ENCODE measurements at regions not wholly inside any gene's neighbourhood (a gene's known extent, or its start where the extent isn't known, plus 50 kb on each side); places are given as distances from the start of the nearest gene placed in this dataset.
"Not testable (repeated sequence)": the region's sequence is repeated elsewhere in the genome, so short reads cannot be mapped to it uniquely, and the experiment has no call there.

DNA sequence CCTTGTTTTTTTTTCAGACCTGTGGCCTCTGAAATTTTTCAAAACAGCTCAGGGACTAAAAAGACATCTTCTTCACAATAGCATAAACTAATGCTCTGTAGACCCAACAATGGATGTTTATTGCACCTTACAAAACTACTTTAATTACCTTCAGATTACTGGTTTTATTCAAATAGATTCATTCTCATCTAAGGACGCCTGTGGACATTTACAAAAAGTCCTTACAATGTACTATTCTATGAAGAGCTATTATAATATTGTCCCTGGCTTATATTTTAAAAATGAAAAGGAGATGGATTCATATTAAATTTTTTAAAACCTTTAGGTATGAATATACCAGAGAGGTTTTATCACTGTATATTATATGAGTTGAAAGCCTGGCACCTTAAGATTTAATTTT, 238.4 kb upstream of the NR5A2 start:
- no peak for DNase-seq (ENCODE audit: low read depth)

GRCh38 chr1:199791495-199791894, 236.0 kb upstream of the NR5A2 start:
- DNase-seq (ENCODE audit: low read depth) = no peak

DNA sequence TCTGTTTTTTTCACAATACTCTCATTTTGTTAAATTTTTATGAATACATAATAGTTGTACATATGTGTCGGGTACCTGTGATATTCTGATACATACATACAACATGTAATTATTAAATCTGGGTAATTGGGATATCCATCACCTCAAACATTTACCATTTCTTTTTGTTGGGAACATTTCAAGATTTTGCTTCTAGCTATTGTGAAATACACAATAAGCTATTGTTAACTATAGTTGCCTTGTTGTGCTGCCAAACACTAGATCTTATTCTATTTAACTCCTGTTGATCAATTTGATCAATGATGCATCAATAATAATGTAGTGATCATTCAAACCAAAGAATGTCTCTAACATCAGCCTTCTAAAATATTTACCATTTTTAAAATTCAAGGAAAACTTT, 234.6 kb upstream of the NR5A2 start:
- no peak for DNase-seq (ENCODE audit: low read depth)

DNA sequence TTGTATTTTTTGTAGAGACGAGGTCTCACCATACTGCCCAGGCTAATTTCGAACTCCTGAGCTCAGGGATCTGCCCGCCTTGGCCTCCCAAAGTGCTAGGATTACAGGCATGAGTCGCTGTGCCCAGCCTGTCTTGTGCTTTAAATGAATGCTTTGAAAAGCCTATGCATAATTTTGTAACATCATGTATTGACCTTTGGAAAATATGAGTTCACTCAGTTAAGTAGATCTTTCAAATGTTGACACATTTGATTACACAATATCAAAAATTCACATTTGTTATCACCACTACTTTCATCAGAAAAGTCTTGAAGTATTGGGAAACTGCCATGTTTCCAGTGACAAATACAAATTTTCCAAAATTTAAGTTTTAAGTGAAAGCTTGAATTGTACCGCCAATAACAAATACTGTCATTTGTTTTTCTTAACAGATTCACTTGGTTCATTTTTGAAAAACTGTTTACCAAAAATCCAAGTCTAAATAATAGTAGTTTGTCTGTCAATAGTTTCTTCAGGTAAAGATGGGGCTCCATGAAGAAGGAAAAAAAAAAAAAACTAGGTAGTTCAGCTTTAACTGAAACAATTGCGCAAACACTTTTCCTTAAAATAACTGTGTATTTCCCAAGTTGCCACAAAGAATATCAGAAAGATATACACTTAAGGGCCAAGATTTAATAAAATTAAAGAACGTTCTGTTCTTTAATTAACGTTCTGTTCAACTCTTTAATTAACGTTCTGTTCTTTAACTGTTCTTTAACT, 233.2 kb upstream of the NR5A2 start:
- DNase-seq (ENCODE audit: low read depth) = no peak

- DNase-seq (ENCODE audit: low read depth) = no peak
These were observed 228.4 kb upstream of the NR5A2 start for GRCh38 chr1:199799116-199799515.

- no peak for DNase-seq (ENCODE audit: low read depth)
These were observed 223.0 kb upstream of the NR5A2 start for GRCh38 chr1:199804526-199804925.

- peak; percentile 37 for DNase-seq (ENCODE audit: low read depth)
These were observed 219.2 kb upstream of the NR5A2 start for GRCh38 chr1:199808110-199808870.

DNA sequence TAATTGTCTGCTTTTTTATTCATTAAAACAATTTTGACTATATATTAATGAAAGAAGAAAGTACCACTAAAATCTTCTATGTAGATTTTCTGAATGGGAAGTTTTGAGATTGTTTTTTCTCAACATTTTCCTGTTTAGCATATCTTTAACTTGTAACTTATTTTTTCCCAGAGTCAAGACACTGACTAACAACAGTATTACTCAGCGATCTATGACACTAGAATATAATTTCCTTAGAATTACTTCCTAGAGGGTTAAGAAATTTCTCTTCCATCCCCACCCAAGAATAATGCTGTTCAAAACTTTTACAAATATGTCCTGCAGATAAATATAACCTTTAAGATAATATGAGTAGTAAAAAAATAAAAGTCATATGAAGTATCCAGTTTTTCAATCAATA, 218.2 kb upstream of the NR5A2 start:
- no peak for DNase-seq (ENCODE audit: low read depth)

DNA sequence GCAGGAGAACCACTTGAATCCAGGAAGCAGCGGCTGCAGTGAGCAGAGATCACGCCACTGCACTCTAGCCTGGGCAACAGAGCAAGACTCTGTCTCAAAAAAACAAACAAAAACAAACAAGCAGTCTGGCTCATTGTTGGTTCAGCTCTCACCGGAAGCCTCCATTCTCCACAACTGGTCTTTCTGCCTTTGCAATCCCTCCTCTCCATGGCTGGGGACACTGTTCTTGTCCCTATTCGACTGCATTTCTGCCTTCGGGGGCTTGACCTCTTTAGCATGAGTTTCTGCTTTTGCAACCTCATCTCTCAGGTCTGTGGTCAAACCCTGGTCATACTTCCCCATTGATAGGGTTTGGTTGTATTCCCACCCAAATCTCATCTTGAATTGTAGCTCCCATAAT, 216.3 kb upstream of the NR5A2 start:
- no peak for DNase-seq (ENCODE audit: low read depth)

GRCh38 chr1:199813198-199813597, 214.3 kb upstream of the NR5A2 start:
- DNase-seq (ENCODE audit: low read depth) = no peak

GRCh38 chr1:199815947-199816346, 211.6 kb upstream of the NR5A2 start:
- no peak for DNase-seq (ENCODE audit: low read depth)

DNA sequence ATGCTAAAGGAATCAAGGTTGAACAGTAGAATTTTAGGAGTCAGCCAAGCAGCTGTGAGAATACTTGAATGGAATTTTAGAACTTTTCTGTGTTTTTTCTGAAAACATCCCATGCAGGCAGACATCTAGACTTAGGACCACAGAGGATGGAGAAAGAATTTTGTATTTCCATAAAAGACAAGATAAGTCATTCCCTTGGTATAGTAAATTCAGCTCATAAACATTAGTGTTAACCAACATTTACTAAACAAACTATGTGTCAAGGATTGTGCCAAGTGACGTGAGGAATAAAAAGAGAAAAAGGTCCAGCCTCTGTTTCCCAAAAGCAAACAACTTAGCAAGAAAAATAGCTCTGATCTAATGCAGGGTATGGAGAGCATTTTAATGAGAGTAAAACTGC, 210.2 kb upstream of the NR5A2 start:
- no peak for DNase-seq (ENCODE audit: low read depth)

- peak; percentile 28 for DNase-seq (ENCODE audit: low read depth)
These were observed 206.3 kb upstream of the NR5A2 start for GRCh38 chr1:199821029-199821779.

- DNase-seq (ENCODE audit: low read depth) = no peak
These were observed 195.1 kb upstream of the NR5A2 start for GRCh38 chr1:199832451-199832850.

GRCh38 chr1:199834711-199835110, 192.8 kb upstream of the NR5A2 start:
- no peak for DNase-seq (ENCODE audit: low read depth)

DNA sequence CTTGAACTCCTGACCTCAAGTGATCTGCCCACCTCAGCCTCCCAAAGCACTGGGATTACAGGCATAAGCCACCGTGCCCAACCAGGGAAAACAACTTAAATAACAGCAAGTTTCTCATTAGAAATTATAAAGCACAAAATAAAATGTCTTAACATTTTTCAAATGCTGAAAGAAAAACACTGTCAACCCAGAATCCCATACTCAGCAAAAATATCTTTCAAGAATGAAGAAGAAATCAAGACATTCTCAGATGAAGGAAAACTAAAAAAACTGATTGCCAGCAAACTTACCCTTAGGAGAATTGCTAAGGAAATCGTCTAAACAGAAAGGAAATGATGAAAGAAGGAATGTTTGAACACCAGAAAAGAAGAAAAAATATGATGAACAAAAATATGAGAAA, 191.1 kb upstream of the NR5A2 start:
- no peak for DNase-seq (ENCODE audit: low read depth)

- DNase-seq (ENCODE audit: low read depth) = no peak
These were observed 190.2 kb upstream of the NR5A2 start for GRCh38 chr1:199837321-199837720.

DNA sequence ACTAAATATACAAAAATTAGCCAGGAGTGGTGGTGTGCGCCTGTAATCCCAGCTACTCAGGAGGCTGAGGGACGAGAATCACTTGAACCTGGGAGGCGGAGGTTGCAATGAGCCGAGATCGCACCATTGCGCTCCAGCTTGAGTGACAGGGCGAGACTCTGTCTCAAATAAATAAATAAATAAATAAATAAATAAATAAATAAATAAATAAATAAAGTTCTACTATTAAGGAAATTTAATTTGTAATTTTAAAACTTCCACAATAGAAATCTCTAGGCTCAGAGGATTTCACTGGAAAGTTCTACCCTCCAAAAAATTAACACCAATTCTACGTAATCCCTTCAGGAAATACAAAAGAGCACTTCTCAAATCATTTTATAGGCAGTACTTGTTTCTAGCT, 187.9 kb upstream of the NR5A2 start:
- DNase-seq (ENCODE audit: low read depth) = not testable (repeated sequence)

DNA sequence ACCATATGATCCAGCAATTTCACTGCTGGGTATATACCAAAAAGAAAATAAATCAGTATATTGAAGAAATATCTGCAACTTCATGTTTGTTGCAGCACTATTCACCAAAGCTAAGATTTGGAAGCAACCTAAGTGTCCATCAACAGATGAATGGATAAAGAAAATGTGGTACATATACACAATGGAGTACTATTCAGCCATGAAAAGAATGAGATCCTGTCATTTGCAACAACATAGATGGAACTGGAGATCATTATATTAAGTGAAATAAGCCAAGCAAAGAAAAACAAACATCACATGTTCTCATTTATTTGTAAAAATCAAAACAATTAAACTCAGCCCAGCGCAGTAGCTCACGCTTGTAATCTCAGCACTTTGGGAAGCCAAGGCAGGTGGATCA, 184.4 kb upstream of the NR5A2 start:
- DNase-seq (ENCODE audit: low read depth) = not testable (repeated sequence)

DNA sequence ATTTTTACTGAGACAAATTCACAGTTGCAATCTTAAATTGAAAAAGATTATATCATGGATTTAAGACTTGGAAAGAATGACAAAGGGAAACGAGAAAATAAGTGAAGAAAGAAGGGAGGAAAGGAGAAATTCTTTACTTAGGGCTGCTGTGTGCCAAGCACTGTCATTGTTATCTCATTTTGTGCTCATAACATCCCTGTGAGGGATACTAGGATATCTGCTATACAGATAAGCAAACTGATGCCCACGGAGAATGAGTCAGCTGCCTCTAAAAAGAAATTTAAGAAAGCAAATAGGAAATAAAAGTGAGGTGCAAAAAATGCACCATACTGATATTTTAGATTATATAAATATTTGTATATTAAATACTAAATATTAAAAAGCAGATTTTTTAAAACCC, 183.6 kb upstream of the NR5A2 start:
- no peak for DNase-seq (ENCODE audit: low read depth)

DNA sequence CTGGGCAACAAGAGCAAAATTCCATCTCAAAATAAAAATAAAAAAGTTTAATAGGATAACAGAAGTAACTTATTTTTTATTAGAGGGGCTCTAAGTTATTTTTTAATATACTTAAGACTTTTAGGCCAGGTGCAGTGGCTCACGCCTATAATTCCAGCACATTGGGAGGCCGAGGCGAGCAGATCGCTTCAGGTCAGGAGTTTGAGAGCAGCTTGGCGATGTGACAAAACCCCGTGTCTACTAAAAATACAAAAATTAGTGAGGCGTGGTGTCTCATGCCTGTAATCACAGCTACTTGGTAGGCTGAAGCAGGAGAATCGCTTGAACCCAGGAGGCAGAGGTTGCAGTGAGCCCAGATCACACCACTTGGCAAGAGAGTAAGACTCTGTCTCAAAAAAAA, 180.5 kb upstream of the NR5A2 start:
- no peak for DNase-seq (ENCODE audit: low read depth)

DNA sequence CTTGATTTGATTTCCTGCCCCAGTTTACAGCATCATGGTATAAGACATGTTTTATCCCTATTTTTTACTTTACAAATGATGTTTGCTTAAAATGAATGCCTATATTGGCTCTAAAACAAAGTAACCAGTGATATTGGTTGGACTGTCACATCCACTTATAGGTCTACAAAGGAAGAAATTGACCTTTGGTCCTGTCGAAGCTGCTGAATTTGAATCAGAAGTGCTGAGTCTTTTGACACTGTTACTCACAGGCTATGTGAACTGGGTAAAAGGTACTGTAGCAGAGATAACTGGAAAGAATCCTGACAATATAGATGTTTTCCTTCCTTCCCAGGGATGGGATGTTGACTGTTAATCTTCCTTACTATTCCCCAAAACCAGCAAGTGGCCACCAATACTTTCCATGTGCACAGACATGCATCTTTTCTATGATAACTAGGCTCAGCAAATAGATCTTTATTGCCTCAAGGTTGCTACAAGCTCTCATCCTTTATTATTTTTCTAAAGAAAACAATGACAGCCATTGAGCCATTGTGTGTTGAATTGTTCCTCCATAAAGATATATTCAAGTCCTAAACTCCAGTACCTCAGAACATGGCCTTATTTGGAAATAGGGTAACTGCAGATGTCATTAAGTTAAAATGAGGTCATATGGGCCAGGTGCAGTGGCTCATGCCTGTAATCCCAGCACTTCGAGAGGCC, 175.9 kb upstream of the NR5A2 start:
- no peak for DNase-seq (ENCODE audit: low read depth)
